GM23338 (cell line): ENCODE measurements at regions not wholly inside any gene's neighbourhood (a gene's known extent, or its start where the extent isn't known, plus 50 kb on each side); places are given as distances from the start of the nearest gene placed in this dataset.

Experiments
- ATAC-seq: fragments of 200-7000 bp; cut with Tn5 transposase; 3 replicates; pipeline ENCODE4 v1.9.1; 2020
- DNase-seq: peaks from one replicate; pipeline ENCODE4 v3.0.0-alpha.2; 2015; ENCODE audit warnings: low spot score
- H2AFZ ChIP-seq: fragments of 200-600 bp; sonication (generic); 2 replicates; pipeline ENCODE4 v1.8.0; 2016; ENCODE audit warnings: antibody characterized with exemption, mild to moderate bottlenecking, moderate library complexity
- H3F3A ChIP-seq: fragments of 200-600 bp; sonication (generic); replicated peaks from 2 replicates; pipeline ENCODE4 v1.8.0; 2017; ENCODE audit warnings: antibody characterized with exemption, mixed run types, low read depth
- H3K27ac ChIP-seq: fragments of 200-600 bp; sonication (generic); 2 replicates; pipeline ENCODE4 v1.6.1; 2016; ENCODE audit warnings: low read depth
- H3K27me3 ChIP-seq: fragments of 200-600 bp; sonication (generic); 2 replicates; pipeline ENCODE4 v1.8.0; 2016; ENCODE audit warnings: mild to moderate bottlenecking, mixed run types, moderate library complexity; ENCODE audit not compliant: insufficient read depth
- H3K36me3 ChIP-seq: fragments of 200-600 bp; sonication (generic); 2 replicates; pipeline ENCODE4 v1.8.0; 2016; ENCODE audit warnings: mild to moderate bottlenecking; ENCODE audit not compliant: insufficient read depth
- H3K4me1 ChIP-seq: fragments of 200-600 bp; sonication (generic); 2 replicates; pipeline ENCODE4 v1.8.0; 2016; ENCODE audit warnings: mild to moderate bottlenecking, moderate library complexity; ENCODE audit not compliant: insufficient read depth
- H3K4me2 ChIP-seq: fragments of 200-600 bp; sonication (generic); 2 replicates; pipeline ENCODE4 v1.7.1; 2017; ENCODE audit warnings: mixed run types
- H3K4me3 ChIP-seq: fragments of 200-600 bp; sonication (generic); 2 replicates; pipeline ENCODE4 v1.6.1; 2016; ENCODE audit warnings: mixed run types
- H3K79me2 ChIP-seq: fragments of 200-600 bp; sonication (generic); replicated peaks from 2 replicates; pipeline ENCODE4 v1.8.0; 2017; ENCODE audit warnings: mild to moderate bottlenecking; ENCODE audit not compliant: insufficient read depth
- H3K9me2 ChIP-seq: fragments of 200-600 bp; sonication (generic); 2 replicates; pipeline ENCODE4 v1.8.0; 2017; ENCODE audit not compliant: insufficient read depth
- H4K20me1 ChIP-seq: fragments of 200-600 bp; sonication (generic); replicated peaks from 2 replicates; pipeline ENCODE4 v1.8.0; 2017; ENCODE audit warnings: mild to moderate bottlenecking; ENCODE audit not compliant: insufficient read depth
- H3K27ac Mint-ChIP-seq: 2 replicates; pipeline ENCODE4 v1.8.0; 2020; ENCODE audit warnings: inconsistent platforms, mild to moderate bottlenecking, moderate library complexity, mixed read lengths
- H3K27me3 Mint-ChIP-seq: 3 replicates; pipeline ENCODE4 v1.8.0; 2022; ENCODE audit warnings: low read depth, mild to moderate bottlenecking, moderate library complexity, mixed read lengths, inconsistent platforms; ENCODE audit not compliant: insufficient read depth, poor library complexity
- H3K36me3 Mint-ChIP-seq: 3 replicates; pipeline ENCODE4 v1.8.0; 2021; ENCODE audit warnings: low read depth, mild to moderate bottlenecking, inconsistent platforms, moderate library complexity, mixed read lengths
- H3K4me1 Mint-ChIP-seq: 3 replicates; pipeline ENCODE4 v1.8.0; 2020; ENCODE audit warnings: mild to moderate bottlenecking, inconsistent platforms, mixed read lengths
- H3K4me3 Mint-ChIP-seq: 3 replicates; pipeline ENCODE4 v1.8.0; 2021; ENCODE audit warnings: moderate library complexity, mild to moderate bottlenecking, inconsistent platforms, mixed read lengths
- H3K9me3 Mint-ChIP-seq: 3 replicates; pipeline ENCODE4 v1.8.0; 2020; ENCODE audit warnings: moderate library complexity, mild to moderate bottlenecking, inconsistent platforms, mixed read lengths
- EZH2 ChIP-seq: fragments of 200-600 bp; sonication (generic); IDR thresholded peaks from one replicate; pipeline ENCODE4 v1.8.0; 2017; ENCODE audit warnings: antibody characterized with exemption, mild to moderate bottlenecking, low read depth; ENCODE audit not compliant: unreplicated experiment
- JUNB ChIP-seq: IDR thresholded peaks from one replicate; pipeline ENCODE4 v1.6.1; 2016; ENCODE audit warnings: antibody characterized with exemption; ENCODE audit not compliant: unreplicated experiment
- POLR2AphosphoS5 ChIP-seq: IDR thresholded peaks from 2 replicates; pipeline ENCODE4 v1.6.1; 2016; ENCODE audit warnings: antibody characterized with exemption, low read depth
- STAT1 ChIP-seq: IDR thresholded peaks from one replicate; pipeline ENCODE4 v1.6.1; 2016; ENCODE audit warnings: antibody characterized with exemption; ENCODE audit not compliant: unreplicated experiment
- TF ChIP-seq, protein P1 (sequence below), 2 experiments: fragments of 200-600 bp in 1 of 2; sonication (generic) in 1 of 2; conservative IDR thresholded peaks; 2 replicates each; pipeline versions ENCODE4 v1.5.1 to v1.6.1; 2016 to 2017; ENCODE audit warnings: antibody characterized with exemption in 2 of 2, low read depth in 2 of 2, mild to moderate bottlenecking in 2 of 2, moderate library complexity in 1 of 2
- TF ChIP-seq, protein P2 (sequence below): IDR thresholded peaks from one replicate; pipeline ENCODE4 v1.6.1; 2018; ENCODE audit warnings: antibody characterized with exemption; ENCODE audit not compliant: unreplicated experiment
- TF ChIP-seq, protein P3 (sequence below): IDR thresholded peaks from 2 replicates; pipeline ENCODE4 v1.6.1; 2016; ENCODE audit warnings: antibody characterized with exemption

DNA sequence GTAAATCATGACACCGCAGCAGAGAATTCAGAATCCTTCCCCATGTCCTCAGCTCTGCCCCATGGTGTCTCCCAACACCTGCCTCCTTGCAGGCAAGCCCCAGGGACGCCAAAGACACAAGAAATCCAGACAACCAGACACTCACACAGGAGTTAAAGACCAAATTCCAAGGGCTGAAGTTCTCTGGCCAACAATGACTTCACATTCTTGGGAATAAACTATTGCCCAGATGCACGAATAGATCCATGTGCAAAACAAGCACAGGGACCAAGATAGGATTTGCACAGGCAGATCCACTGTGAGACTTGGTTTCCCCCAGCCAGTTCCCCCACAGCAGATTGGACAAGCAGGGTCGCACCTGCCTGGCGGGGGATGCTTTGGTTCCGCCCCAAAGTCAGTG lies 246.7 kb downstream of the SOD2 start (continued):
- TF ChIP-seq STAT1, result no peak
- TF ChIP-seq, protein P1, sequence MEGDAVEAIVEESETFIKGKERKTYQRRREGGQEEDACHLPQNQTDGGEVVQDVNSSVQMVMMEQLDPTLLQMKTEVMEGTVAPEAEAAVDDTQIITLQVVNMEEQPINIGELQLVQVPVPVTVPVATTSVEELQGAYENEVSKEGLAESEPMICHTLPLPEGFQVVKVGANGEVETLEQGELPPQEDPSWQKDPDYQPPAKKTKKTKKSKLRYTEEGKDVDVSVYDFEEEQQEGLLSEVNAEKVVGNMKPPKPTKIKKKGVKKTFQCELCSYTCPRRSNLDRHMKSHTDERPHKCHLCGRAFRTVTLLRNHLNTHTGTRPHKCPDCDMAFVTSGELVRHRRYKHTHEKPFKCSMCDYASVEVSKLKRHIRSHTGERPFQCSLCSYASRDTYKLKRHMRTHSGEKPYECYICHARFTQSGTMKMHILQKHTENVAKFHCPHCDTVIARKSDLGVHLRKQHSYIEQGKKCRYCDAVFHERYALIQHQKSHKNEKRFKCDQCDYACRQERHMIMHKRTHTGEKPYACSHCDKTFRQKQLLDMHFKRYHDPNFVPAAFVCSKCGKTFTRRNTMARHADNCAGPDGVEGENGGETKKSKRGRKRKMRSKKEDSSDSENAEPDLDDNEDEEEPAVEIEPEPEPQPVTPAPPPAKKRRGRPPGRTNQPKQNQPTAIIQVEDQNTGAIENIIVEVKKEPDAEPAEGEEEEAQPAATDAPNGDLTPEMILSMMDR (conservative IDR thresholded peaks at IDR 0.05; ENCODE audit: low read depth in 2 of 2), result no peak

DNA sequence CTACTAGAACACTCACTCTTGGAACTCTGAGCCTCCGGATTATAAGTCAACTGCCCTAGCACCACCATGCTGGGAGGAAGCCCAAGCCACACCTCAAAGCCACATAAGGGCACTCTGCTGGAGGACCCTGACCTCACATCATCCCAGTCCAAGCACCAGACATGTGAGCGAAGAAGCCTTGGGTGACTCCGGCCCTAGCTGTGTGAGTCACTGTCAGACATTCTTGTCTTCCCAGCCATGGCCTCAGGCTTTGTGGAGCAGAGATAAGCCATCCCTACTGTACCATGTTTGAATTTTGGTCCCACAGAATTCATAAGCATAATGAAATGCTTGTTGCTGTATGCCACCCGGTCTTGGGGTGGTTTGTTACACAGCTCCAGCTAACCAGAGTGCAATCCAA lies 247.7 kb downstream of the SOD2 start:
- H3K9me3 Mint-ChIP-seq, result no peaks in the 10 kb centered on the region; the same call in 2 of the 3 replicates
- Histone ChIP-seq H3K4me2 (no peak overlapping the region), H2AFZ (no peak overlapping the region), H3K27me3 (no peaks in the 10 kb centered on the region), H3K36me3 (no peaks in the 10 kb centered on the region), H3K27ac (no peak overlapping the region), H3F3A (no peaks in the 10 kb centered on the region), H3K9me2 (peaks cover 9% of the 10 kb centered on the region; the same call in 1 of the 2 replicates), H4K20me1 (no peaks in the 10 kb centered on the region), H3K4me1 (no peaks in the 10 kb centered on the region), H3K4me3 (no peak overlapping the region), H3K79me2 (no peaks in the 10 kb centered on the region)
- H3K36me3 Mint-ChIP-seq, result no peaks in the 10 kb centered on the region
- TF ChIP-seq, protein P1 (conservative IDR thresholded peaks at IDR 0.05; ENCODE audit: low read depth in 2 of 2), result no peak
- TF ChIP-seq STAT1 (no peak), POLR2AphosphoS5 (no peak), JUNB (no peak), EZH2 (no peak)
- TF ChIP-seq, protein P2, sequence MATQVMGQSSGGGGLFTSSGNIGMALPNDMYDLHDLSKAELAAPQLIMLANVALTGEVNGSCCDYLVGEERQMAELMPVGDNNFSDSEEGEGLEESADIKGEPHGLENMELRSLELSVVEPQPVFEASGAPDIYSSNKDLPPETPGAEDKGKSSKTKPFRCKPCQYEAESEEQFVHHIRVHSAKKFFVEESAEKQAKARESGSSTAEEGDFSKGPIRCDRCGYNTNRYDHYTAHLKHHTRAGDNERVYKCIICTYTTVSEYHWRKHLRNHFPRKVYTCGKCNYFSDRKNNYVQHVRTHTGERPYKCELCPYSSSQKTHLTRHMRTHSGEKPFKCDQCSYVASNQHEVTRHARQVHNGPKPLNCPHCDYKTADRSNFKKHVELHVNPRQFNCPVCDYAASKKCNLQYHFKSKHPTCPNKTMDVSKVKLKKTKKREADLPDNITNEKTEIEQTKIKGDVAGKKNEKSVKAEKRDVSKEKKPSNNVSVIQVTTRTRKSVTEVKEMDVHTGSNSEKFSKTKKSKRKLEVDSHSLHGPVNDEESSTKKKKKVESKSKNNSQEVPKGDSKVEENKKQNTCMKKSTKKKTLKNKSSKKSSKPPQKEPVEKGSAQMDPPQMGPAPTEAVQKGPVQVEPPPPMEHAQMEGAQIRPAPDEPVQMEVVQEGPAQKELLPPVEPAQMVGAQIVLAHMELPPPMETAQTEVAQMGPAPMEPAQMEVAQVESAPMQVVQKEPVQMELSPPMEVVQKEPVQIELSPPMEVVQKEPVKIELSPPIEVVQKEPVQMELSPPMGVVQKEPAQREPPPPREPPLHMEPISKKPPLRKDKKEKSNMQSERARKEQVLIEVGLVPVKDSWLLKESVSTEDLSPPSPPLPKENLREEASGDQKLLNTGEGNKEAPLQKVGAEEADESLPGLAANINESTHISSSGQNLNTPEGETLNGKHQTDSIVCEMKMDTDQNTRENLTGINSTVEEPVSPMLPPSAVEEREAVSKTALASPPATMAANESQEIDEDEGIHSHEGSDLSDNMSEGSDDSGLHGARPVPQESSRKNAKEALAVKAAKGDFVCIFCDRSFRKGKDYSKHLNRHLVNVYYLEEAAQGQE, result no peak
- TF ChIP-seq, protein P3, sequence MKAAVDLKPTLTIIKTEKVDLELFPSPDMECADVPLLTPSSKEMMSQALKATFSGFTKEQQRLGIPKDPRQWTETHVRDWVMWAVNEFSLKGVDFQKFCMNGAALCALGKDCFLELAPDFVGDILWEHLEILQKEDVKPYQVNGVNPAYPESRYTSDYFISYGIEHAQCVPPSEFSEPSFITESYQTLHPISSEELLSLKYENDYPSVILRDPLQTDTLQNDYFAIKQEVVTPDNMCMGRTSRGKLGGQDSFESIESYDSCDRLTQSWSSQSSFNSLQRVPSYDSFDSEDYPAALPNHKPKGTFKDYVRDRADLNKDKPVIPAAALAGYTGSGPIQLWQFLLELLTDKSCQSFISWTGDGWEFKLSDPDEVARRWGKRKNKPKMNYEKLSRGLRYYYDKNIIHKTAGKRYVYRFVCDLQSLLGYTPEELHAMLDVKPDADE, result no peak
- no peak overlapping the region for H3K4me3 Mint-ChIP-seq
- no peaks in the 10 kb centered on the region for H3K27me3 Mint-ChIP-seq
- no peaks in the 10 kb centered on the region for H3K4me1 Mint-ChIP-seq
- DNase-seq (no peak), ATAC-seq (no peak)
- no peak overlapping the region for H3K27ac Mint-ChIP-seq
